HG03521 (cell line): ENCODE measurements at regions not wholly inside any gene's neighbourhood (a gene's known extent, or its start where the extent isn't known, plus 50 kb on each side); places are given as distances from the start of the nearest gene placed in this dataset.

Source experiments
- ATAC-seq: cut with Tn5 transposase; IDR thresholded peaks from one replicate; pipeline ENCODE4 v1.9.1; 2021; ENCODE audit warnings: mild to moderate bottlenecking, moderate library complexity; ENCODE audit not compliant: unreplicated experiment

GRCh38 chr13:107231944-107232343 is 664.0 kb upstream of the ARGLU1 start:
- ATAC-seq, result no peak

GRCh38 chr13:107223867-107224266 is 655.9 kb upstream of the ARGLU1 start:
- no peak for ATAC-seq

GRCh38 chr13:107222597-107222996 is 654.7 kb upstream of the ARGLU1 start:
- no peak for ATAC-seq

- ATAC-seq, result no peak
Observed at GRCh38 chr13:107220245-107220644, 652.3 kb upstream of the ARGLU1 start.

- ATAC-seq, result no peak
Observed at GRCh38 chr13:107217251-107217650, 649.3 kb upstream of the ARGLU1 start.

- no peak for ATAC-seq
Observed at GRCh38 chr13:107216046-107216755, 648.3 kb upstream of the ARGLU1 start.

GRCh38 chr13:107211073-107211472 is 643.1 kb upstream of the ARGLU1 start:
- peak; percentile 98 for ATAC-seq

GRCh38 chr13:107210723-107211030 is 642.7 kb upstream of the ARGLU1 start:
- no peak for ATAC-seq

GRCh38 chr13:107209824-107210722 is 642.1 kb upstream of the ARGLU1 start:
- no peak for ATAC-seq

GRCh38 chr13:107208889-107209288 is 641.0 kb upstream of the ARGLU1 start:
- no peak for ATAC-seq

- ATAC-seq, result peak; percentile 96
Observed at GRCh38 chr13:107205318-107206104, 637.6 kb upstream of the ARGLU1 start.

GRCh38 chr13:107203146-107203847 is 635.4 kb upstream of the ARGLU1 start:
- no peak for ATAC-seq

GRCh38 chr13:107202371-107203023 is 634.6 kb upstream of the ARGLU1 start:
- ATAC-seq, result no peak

- ATAC-seq, result no peak
Observed at GRCh38 chr13:107200491-107200890, 632.6 kb upstream of the ARGLU1 start.

- ATAC-seq, result no peak
Observed at GRCh38 chr13:107192289-107192688, 624.4 kb upstream of the ARGLU1 start.

- no peak for ATAC-seq
Observed at GRCh38 chr13:107190065-107190464, 622.1 kb upstream of the ARGLU1 start.

GRCh38 chr13:107185889-107186288 is 618.0 kb upstream of the ARGLU1 start:
- no peak for ATAC-seq

GRCh38 chr13:107170270-107170931 is 602.5 kb upstream of the ARGLU1 start:
- no peak for ATAC-seq

- ATAC-seq, result no peak
Observed at GRCh38 chr13:107157271-107157670, 589.3 kb upstream of the ARGLU1 start.

- ATAC-seq, result no peak
Observed at GRCh38 chr13:107144432-107144831, 576.5 kb upstream of the ARGLU1 start.
